ENCODE measurements at regions not wholly inside any gene's neighbourhood (a gene's known extent, or its start where the extent isn't known, plus 50 kb on each side); places are given as distances from the start of the nearest gene placed in this dataset.

DNA sequence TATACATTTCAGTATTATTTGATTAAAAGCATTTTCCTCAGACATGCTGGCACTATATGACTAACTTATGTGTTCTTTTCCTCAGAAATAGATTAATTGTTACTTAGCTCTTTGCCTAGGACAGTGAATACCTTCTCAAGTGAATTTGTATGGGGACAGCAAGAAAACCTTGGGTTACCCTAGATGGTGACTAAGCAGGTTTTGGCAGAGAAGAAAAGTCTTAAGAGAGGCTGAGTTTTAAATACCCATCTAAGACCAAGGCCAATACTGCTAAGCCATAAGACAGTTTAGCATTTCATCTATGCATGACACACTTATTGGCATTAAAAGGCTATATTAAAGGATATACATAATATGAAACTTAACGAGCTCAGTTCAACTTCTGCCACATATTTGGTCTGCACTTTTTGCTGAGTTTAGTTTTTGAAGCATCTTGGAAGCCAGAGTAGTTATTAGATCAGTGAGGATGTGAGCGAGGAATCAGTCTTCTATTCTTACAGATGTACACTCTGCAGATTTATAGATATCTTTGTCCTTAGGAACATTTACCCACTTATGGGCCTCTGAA lies 54.6 kb upstream of the FAM3C start:
- WGBS, 2 donors (ENCODE audit: low coverage in 1 of 2) = 79% methylated on average over 2 of the region's 2 CpGs
- no peak overlapping the region for H3K4me3 ChIP-seq
- H3K9me3 ChIP-seq = no peaks in the 10 kb centered on the region
- H3K36me3 ChIP-seq = no peaks in the 10 kb centered on the region
- H3K27ac ChIP-seq = no peak overlapping the region
- intact Hi-C loops (cut with DNase I; ENCODE audit: low total_unique reads) (no loop called here), in situ Hi-C loops (cut with MboI; ENCODE audit: low pct_ligation_motif_present in 1 of 4, low pct_unique_long_range_greater_than_20kb in 1 of 4, low sequenced_read_pairs in 3 of 4) (no loop called here)
- TF ChIP-seq EP300 (IDR thresholded peaks at IDR 0.05; ENCODE audit: low read depth) = no peak
- TF ChIP-seq POLR2AphosphoS5 (IDR thresholded peaks at IDR 0.05) = no peak
- TF ChIP-seq, protein P1, sequence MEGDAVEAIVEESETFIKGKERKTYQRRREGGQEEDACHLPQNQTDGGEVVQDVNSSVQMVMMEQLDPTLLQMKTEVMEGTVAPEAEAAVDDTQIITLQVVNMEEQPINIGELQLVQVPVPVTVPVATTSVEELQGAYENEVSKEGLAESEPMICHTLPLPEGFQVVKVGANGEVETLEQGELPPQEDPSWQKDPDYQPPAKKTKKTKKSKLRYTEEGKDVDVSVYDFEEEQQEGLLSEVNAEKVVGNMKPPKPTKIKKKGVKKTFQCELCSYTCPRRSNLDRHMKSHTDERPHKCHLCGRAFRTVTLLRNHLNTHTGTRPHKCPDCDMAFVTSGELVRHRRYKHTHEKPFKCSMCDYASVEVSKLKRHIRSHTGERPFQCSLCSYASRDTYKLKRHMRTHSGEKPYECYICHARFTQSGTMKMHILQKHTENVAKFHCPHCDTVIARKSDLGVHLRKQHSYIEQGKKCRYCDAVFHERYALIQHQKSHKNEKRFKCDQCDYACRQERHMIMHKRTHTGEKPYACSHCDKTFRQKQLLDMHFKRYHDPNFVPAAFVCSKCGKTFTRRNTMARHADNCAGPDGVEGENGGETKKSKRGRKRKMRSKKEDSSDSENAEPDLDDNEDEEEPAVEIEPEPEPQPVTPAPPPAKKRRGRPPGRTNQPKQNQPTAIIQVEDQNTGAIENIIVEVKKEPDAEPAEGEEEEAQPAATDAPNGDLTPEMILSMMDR (IDR thresholded peaks at IDR 0.05) = no peak
- no peak for TF ChIP-seq POLR2A (IDR thresholded peaks at IDR 0.05)
- H3K4me1 ChIP-seq = peaks cover 0 to 14% (median 0%) of the 10 kb centered on the region in 4 donors
- H3K27me3 ChIP-seq = no peaks in the 10 kb centered on the region
- DNase-seq = no peak

DNA sequence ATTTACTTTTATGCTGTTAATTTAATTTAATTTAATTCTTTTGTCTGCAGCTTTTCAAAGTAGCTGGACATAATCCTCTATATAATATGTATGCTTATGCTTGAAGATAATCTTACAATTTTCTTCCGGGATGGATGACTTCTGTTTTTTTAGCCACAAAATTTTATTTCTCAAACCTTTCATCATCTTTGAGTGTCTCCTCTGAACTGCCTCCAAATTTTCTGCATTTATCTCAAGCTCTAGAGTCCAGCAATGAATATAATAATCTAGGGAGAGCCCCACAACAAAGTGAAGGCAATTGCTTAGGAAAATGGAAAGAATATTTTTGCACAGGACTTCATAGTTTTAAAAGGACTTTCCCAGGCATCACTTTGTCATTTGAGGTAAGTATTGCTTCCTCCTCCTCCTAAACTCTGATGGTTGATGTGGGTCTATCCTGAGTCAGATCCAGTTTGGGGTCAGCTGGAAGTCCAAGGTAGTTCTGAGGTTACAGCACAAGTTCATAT lies 53.7 kb upstream of the FAM3C start:
- Histone ChIP-seq H3K9me3 (no peaks in the 10 kb centered on the region), H3K27ac (no peak overlapping the region), H3K4me3 (no peak overlapping the region), H3K27me3 (no peaks in the 10 kb centered on the region), H3K36me3 (no peaks in the 10 kb centered on the region), H3K4me1 (peaks cover 0 to 14% (median 0%) of the 10 kb centered on the region in 4 donors)
- no peak for TF ChIP-seq POLR2A (IDR thresholded peaks at IDR 0.05)
- TF ChIP-seq, protein P1 (IDR thresholded peaks at IDR 0.05) = no peak
- TF ChIP-seq EP300 (IDR thresholded peaks at IDR 0.05; ENCODE audit: low read depth) = no peak
- TF ChIP-seq POLR2AphosphoS5 (IDR thresholded peaks at IDR 0.05) = no peak
- WGBS, 2 donors (ENCODE audit: low coverage in 1 of 2) = 73 to 90% methylated on average over 1 of the region's 1 CpG
- in situ Hi-C loops (cut with MboI; ENCODE audit: low pct_ligation_motif_present in 1 of 4, low pct_unique_long_range_greater_than_20kb in 1 of 4, low sequenced_read_pairs in 3 of 4) = no loop called here
- intact Hi-C loops (cut with DNase I; ENCODE audit: low total_unique reads) = no loop called here
- no peak for DNase-seq

DNA sequence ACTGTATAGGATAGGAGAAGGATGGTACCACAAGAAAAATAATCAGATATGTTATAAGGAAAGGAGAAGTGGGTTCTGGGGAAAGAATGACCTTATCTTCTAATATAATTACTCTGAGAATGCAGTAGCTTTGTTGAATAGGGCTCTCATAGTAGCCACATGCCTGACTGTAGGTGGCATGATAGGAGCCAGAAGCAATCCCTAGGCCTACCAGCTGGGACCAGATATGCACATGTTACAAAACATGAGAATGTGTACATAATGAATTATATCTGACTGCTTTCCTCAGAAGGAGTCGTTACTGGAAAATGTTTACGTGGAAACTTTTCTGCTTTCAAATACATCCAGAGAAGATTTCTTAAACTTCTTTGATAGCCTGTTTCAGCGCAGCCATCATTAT lies 53.2 kb upstream of the FAM3C start:
- DNase-seq = no peak
- in situ Hi-C loops (cut with MboI; ENCODE audit: low pct_ligation_motif_present in 1 of 4, low pct_unique_long_range_greater_than_20kb in 1 of 4, low sequenced_read_pairs in 3 of 4) (no loop called here), intact Hi-C loops (cut with DNase I; ENCODE audit: low total_unique reads) (no loop called here)
- no peak overlapping the region for H3K4me3 ChIP-seq
- TF ChIP-seq POLR2AphosphoS5 (IDR thresholded peaks at IDR 0.05) (no peak), EP300 (IDR thresholded peaks at IDR 0.05; ENCODE audit: low read depth) (no peak), POLR2A (IDR thresholded peaks at IDR 0.05) (no peak)
- TF ChIP-seq, protein P1 (IDR thresholded peaks at IDR 0.05) = no peak
- H3K9me3 ChIP-seq = no peaks in the 10 kb centered on the region
- no peaks in the 10 kb centered on the region for H3K36me3 ChIP-seq
- WGBS, 2 donors (ENCODE audit: low coverage in 1 of 2) = 73 to 76% methylated on average over 3 of the region's 3 CpGs
- no peaks in the 10 kb centered on the region for H3K27me3 ChIP-seq
- no peak overlapping the region for H3K27ac ChIP-seq
- H3K4me1 ChIP-seq = peaks cover 0 to 14% (median 0%) of the 10 kb centered on the region in 4 donors

DNA sequence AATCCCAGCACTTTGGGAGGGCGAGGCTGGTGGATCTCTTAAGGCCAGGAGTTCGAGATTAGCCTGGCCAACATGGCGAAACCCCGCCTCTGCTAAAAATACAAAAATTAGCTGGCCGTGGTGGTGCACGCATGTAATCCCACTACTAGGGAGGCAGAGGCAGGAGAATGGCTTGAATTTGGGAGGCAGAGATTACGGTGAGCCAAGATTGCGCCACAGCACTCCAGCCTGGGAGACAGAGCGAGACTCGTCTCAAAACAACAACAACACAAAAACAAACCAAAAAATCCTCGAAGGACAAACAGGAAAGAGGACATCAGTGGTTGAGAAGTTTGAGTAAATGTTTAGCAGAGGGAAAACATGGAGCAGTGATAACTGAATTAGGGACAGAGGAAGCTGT lies 52.3 kb upstream of the FAM3C start:
- intact Hi-C loops (cut with DNase I; ENCODE audit: low total_unique reads) = no loop called here
- TF ChIP-seq POLR2A (IDR thresholded peaks at IDR 0.05) (no peak), POLR2AphosphoS5 (IDR thresholded peaks at IDR 0.05) (no peak), EP300 (IDR thresholded peaks at IDR 0.05; ENCODE audit: low read depth) (no peak)
- TF ChIP-seq, protein P1 (IDR thresholded peaks at IDR 0.05) = no peak
- DNase-seq = no peak
- Histone ChIP-seq H3K9me3 (no peaks in the 10 kb centered on the region), H3K27me3 (no peaks in the 10 kb centered on the region), H3K27ac (no peak overlapping the region), H3K36me3 (no peaks in the 10 kb centered on the region), H3K4me1 (peaks cover 0 to 14% (median 0%) of the 10 kb centered on the region in 4 donors), H3K4me3 (no peak overlapping the region)
- in situ Hi-C loops (cut with MboI; ENCODE audit: low pct_ligation_motif_present in 1 of 4, low pct_unique_long_range_greater_than_20kb in 1 of 4, low sequenced_read_pairs in 3 of 4) = no loop called here
- 87 to 93% methylated on average over 5 to 11 of the region's 11 CpGs for WGBS, 2 donors (ENCODE audit: low coverage in 1 of 2)

Measured in transverse colon (tissue), 4 donors.